Retinal pigment epithelial cell (primary cell): ENCODE measurements at regions not wholly inside any gene's neighbourhood (a gene's known extent, or its start where the extent isn't known, plus 50 kb on each side); places are given as distances from the start of the nearest gene placed in this dataset.

ENCODE experiments used
- DNase-seq: peaks from one replicate; pipeline ENCODE4 v3.0.0-alpha.2; 2010; ENCODE audit warnings: low read depth
- H3K4me3 ChIP-seq: 2 replicates; pipeline ENCODE4 v1.5.1; 2011; ENCODE audit warnings: mild to moderate bottlenecking, low read length, control low read depth, moderate library complexity
- TF ChIP-seq, protein P1 (sequence below): conservative IDR thresholded peaks from 2 replicates; pipeline ENCODE4 v1.5.1; 2011; ENCODE audit warnings: low read depth, low read length, control low read depth, inconsistent platforms

DNA sequence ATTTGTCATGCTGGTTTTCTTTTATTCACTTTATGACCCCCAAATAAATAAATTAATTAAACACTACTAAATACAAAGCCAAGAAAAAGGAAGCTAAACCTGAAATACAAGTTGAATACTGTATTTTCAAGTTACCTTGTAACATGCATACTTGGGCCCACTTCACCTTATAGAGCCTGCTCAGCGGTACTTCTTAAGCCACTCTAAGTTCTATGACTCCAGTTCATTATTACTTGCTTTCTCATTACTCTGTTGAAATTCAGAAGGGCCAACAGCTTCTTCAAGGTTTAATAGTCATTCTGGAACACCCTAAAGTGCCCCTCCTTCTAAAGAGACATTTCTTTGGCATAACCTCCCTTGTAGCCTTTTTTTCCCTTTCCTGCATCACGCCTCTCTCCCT is 844.5 kb downstream of the RPA4 start:
- TF ChIP-seq, protein P1, sequence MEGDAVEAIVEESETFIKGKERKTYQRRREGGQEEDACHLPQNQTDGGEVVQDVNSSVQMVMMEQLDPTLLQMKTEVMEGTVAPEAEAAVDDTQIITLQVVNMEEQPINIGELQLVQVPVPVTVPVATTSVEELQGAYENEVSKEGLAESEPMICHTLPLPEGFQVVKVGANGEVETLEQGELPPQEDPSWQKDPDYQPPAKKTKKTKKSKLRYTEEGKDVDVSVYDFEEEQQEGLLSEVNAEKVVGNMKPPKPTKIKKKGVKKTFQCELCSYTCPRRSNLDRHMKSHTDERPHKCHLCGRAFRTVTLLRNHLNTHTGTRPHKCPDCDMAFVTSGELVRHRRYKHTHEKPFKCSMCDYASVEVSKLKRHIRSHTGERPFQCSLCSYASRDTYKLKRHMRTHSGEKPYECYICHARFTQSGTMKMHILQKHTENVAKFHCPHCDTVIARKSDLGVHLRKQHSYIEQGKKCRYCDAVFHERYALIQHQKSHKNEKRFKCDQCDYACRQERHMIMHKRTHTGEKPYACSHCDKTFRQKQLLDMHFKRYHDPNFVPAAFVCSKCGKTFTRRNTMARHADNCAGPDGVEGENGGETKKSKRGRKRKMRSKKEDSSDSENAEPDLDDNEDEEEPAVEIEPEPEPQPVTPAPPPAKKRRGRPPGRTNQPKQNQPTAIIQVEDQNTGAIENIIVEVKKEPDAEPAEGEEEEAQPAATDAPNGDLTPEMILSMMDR, result no peak
- DNase-seq, result no peak
- no peak overlapping the region for H3K4me3 ChIP-seq

DNA sequence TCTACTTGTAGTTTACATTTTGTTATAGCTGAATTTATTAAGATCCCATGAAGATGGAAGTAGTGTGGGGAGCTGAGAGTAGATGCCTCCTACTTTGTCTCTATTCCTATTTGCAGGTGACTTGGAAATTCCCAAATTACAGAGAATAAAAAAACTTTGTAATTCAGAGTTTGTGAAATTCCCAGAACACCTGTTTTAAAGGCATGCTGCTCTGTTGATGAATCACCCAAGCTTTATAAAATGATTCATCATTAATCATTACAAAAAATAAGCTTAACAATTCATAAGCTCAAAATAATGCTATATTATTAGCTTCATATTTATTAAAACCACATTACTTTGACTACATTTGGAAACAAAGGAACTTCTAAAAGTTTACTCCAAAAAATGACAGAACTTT is 856.3 kb downstream of the RPA4 start:
- TF ChIP-seq, protein P1, result no peak
- H3K4me3 ChIP-seq, result no peak overlapping the region
- DNase-seq, result no peak

DNA sequence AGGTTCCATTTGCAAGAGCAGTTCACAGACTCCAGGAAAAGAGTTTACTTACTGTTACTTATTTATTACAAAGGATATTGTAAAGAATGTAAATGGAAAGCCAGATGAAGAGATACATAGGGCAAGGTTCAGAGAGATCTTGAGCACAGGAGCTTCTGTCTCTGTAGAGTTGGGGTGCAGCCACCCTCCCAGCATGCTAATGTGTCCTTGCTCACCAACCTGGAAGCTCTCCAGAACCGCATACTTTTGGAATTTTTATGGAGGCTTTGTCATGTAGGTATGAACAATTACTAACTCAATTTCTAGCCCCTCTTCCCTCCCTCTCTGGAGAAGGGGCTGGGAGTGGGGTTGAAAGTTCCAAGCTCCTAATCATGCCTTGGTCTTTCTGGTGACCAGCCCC is 857.2 kb downstream of the RPA4 start:
- no peak overlapping the region for H3K4me3 ChIP-seq
- DNase-seq, result no peak
- TF ChIP-seq, protein P1, result no peak

DNA sequence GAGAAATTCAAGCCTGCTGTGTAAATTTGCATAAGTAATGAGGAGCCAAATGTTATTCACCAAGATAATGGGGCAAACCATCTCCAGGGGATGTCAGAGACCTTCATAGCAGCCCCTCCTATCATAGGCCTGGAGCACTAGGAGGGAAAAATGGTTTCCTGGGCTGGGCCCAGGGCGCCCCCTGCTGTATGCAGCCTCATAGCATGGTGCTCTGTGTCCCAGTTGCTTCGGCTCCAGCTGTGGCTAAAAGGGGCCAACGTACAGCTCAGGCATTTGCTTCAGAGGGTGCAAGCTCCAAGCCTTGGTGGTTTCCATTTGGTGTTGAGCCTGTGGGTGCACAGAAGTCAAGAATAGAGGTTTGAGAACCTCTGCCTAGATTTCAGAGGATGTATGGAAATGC is 859.3 kb downstream of the RPA4 start:
- H3K4me3 ChIP-seq, result no peak overlapping the region
- TF ChIP-seq, protein P1, result no peak
- DNase-seq, result no peak

DNA sequence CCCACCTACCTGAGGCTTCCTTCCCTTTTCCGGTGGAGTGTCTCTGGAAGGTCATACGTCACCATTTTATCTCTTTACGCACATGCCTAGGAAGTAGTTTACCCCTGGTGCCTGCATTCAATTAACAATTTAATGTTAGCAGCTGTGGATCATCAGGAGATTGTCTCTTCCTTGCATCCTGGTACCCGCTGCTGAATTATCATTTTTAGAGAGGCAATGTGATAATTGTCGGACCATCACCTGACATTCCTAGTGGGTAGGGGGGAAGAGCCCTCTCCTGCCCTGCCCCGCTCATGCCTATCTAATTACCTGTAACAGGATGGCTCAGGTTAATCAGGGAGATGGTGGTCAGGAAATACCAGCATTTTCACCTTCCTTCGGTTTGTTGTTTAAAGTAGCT is 863.6 kb downstream of the RPA4 start:
- no peak overlapping the region for H3K4me3 ChIP-seq
- TF ChIP-seq, protein P1, result no peak
- DNase-seq, result no peak

DNA sequence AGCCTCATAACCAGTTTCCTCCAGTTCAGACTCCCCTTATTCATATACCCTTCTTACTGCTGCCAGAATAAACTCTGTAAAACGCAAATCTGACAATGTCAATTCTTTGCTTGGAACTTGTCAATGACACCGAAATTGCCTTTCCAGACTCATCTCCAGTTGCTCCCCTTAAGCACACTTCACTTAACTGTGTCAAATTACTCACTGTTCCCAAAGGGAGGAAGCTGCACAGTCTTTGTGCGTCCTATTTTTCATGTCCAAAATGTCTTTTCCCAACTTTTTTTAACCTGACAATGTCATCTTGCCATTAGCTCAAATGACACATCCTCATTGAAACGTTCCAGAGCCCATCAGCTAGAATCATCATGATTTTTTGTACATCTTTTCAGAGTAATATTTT is 867.3 kb downstream of the RPA4 start:
- TF ChIP-seq, protein P1, result no peak
- DNase-seq, result no peak
- H3K4me3 ChIP-seq, result no peak overlapping the region

DNA sequence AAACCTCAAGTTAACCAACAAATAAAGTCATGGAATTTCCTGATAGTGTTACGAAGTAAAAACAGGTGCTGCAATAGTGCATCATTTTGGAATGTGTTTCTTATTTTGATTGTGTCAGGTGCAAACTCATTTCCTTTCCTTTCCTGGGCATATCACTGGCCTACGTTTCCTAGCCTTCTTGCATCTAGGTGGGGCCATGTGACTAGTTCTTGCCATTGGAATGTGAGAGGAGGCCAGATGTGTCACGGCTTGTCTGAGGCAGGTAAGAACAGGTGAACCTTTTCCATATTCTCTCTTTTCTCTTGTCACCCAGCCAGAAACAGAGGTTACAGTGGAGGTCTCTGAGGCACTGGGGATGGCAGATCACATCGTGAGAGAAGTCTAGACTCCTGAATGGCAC is 868.0 kb downstream of the RPA4 start:
- no peak for DNase-seq
- H3K4me3 ChIP-seq, result no peak overlapping the region
- TF ChIP-seq, protein P1, result no peak
